ENCODE measurements at regions not wholly inside any gene's neighbourhood (a gene's known extent, or its start where the extent isn't known, plus 50 kb on each side); places are given as distances from the start of the nearest gene placed in this dataset.

GRCh38 chr3:132161608-132162007 lies 126.8 kb upstream of the CPNE4 start:
- Histone ChIP-seq H3K4me1 (ENCODE audit: insufficient read depth, low read length) (no peaks in the 10 kb centered on the region), H3K36me3 (ENCODE audit: insufficient read depth, low read length) (no peaks in the 10 kb centered on the region), H3K9me3 (ENCODE audit: low read depth, low read length) (no peaks in the 10 kb centered on the region), H3K4me2 (ENCODE audit: insufficient read depth, low read length) (no peak overlapping the region), H3K27me3 (ENCODE audit: insufficient read depth, low read length) (no peaks in the 10 kb centered on the region), H3K27ac (ENCODE audit: low read depth, low read length) (no peak overlapping the region), H2AFZ (ENCODE audit: low read length) (no peak overlapping the region), H3K4me3 (ENCODE audit: insufficient read depth, low read length) (no peak overlapping the region), H4K20me1 (ENCODE audit: insufficient read depth, low read length) (no peaks in the 10 kb centered on the region), H3K79me2 (ENCODE audit: insufficient read depth, low read length) (no peaks in the 10 kb centered on the region)
- DNase-seq (ENCODE audit: insufficient read length, low spot score, missing footprints) = no peak
- no peak for TF ChIP-seq CTCF (IDR thresholded peaks at IDR 0.05; ENCODE audit: extremely low read depth, low read depth, low read length)

GRCh38 chr3:132164469-132165092 lies 129.8 kb upstream of the CPNE4 start:
- no peaks in the 10 kb centered on the region for H3K27me3 ChIP-seq (ENCODE audit: insufficient read depth, low read length)
- no peaks in the 10 kb centered on the region for H4K20me1 ChIP-seq (ENCODE audit: insufficient read depth, low read length)
- no peaks in the 10 kb centered on the region for H3K79me2 ChIP-seq (ENCODE audit: insufficient read depth, low read length)
- no peak overlapping the region for H3K4me2 ChIP-seq (ENCODE audit: insufficient read depth, low read length)
- no peak overlapping the region for H3K27ac ChIP-seq (ENCODE audit: low read depth, low read length)
- DNase-seq (ENCODE audit: insufficient read length, low spot score, missing footprints) = no peak
- H2AFZ ChIP-seq (ENCODE audit: low read length) = no peak overlapping the region
- H3K4me1 ChIP-seq (ENCODE audit: insufficient read depth, low read length) = no peaks in the 10 kb centered on the region
- no peak overlapping the region for H3K4me3 ChIP-seq (ENCODE audit: insufficient read depth, low read length)
- H3K9me3 ChIP-seq (ENCODE audit: low read depth, low read length) = no peaks in the 10 kb centered on the region
- no peaks in the 10 kb centered on the region for H3K36me3 ChIP-seq (ENCODE audit: insufficient read depth, low read length)
- no peak for TF ChIP-seq CTCF (IDR thresholded peaks at IDR 0.05; ENCODE audit: extremely low read depth, low read depth, low read length)

GRCh38 chr3:132167870-132168269 lies 133.1 kb upstream of the CPNE4 start:
- TF ChIP-seq CTCF (IDR thresholded peaks at IDR 0.05; ENCODE audit: extremely low read depth, low read depth, low read length) = no peak
- H3K36me3 ChIP-seq (ENCODE audit: insufficient read depth, low read length) = no peaks in the 10 kb centered on the region

GRCh38 chr3:132174500-132174899 lies 139.7 kb upstream of the CPNE4 start:
- TF ChIP-seq CTCF (IDR thresholded peaks at IDR 0.05; ENCODE audit: extremely low read depth, low read depth, low read length) = no peak
- H3K4me3 ChIP-seq (ENCODE audit: insufficient read depth, low read length) = no peak overlapping the region
- no peaks in the 10 kb centered on the region for H4K20me1 ChIP-seq (ENCODE audit: insufficient read depth, low read length)
- no peaks in the 10 kb centered on the region for H3K36me3 ChIP-seq (ENCODE audit: insufficient read depth, low read length)
- no peaks in the 10 kb centered on the region for H3K4me1 ChIP-seq (ENCODE audit: insufficient read depth, low read length)
- H2AFZ ChIP-seq (ENCODE audit: low read length) = no peak overlapping the region
- no peak overlapping the region for H3K4me2 ChIP-seq (ENCODE audit: insufficient read depth, low read length)
- no peak overlapping the region for H3K27ac ChIP-seq (ENCODE audit: low read depth, low read length)
- peaks cover 4% of the 10 kb centered on the region for H3K27me3 ChIP-seq (ENCODE audit: insufficient read depth, low read length)
- DNase-seq (ENCODE audit: insufficient read length, low spot score, missing footprints) = no peak
- H3K79me2 ChIP-seq (ENCODE audit: insufficient read depth, low read length) = no peaks in the 10 kb centered on the region
- no peaks in the 10 kb centered on the region for H3K9me3 ChIP-seq (ENCODE audit: low read depth, low read length)

More at GRCh38 chr3:132167870-132168269, 133.1 kb upstream of the CPNE4 start:
- no peaks in the 10 kb centered on the region for H3K9me3 ChIP-seq (ENCODE audit: low read depth, low read length)
- H3K27me3 ChIP-seq (ENCODE audit: insufficient read depth, low read length) = peaks cover 4% of the 10 kb centered on the region
- H3K4me3 ChIP-seq (ENCODE audit: insufficient read depth, low read length) = no peak overlapping the region
- no peak overlapping the region for H3K4me2 ChIP-seq (ENCODE audit: insufficient read depth, low read length)
- no peaks in the 10 kb centered on the region for H4K20me1 ChIP-seq (ENCODE audit: insufficient read depth, low read length)
- no peak overlapping the region for H2AFZ ChIP-seq (ENCODE audit: low read length)
- H3K79me2 ChIP-seq (ENCODE audit: insufficient read depth, low read length) = no peaks in the 10 kb centered on the region
- H3K27ac ChIP-seq (ENCODE audit: low read depth, low read length) = no peak overlapping the region
- H3K4me1 ChIP-seq (ENCODE audit: insufficient read depth, low read length) = no peaks in the 10 kb centered on the region
- no peak for DNase-seq (ENCODE audit: insufficient read length, low spot score, missing footprints)
